GM23248 (cell line): ENCODE measurements at regions not wholly inside any gene's neighbourhood (a gene's known extent, or its start where the extent isn't known, plus 50 kb on each side); places are given as distances from the start of the nearest gene placed in this dataset.

Source experiments
- EZH2 ChIP-seq: fragments of 200-600 bp; sonication (generic); IDR thresholded peaks from 2 replicates; pipeline ENCODE4 v1.6.1; 2018; ENCODE audit warnings: antibody characterized with exemption, mild to moderate bottlenecking; ENCODE audit not compliant: insufficient read depth, poor library complexity, severe bottlenecking
- EZH2phosphoT487 ChIP-seq: fragments of 200-600 bp; sonication (generic); IDR thresholded peaks from 2 replicates; pipeline ENCODE4 v1.6.1; 2018; ENCODE audit warnings: antibody characterized with exemption, moderate library complexity, mild to moderate bottlenecking, low read depth; ENCODE audit not compliant: insufficient read depth

GRCh38 chr2:33958591-33958990, 359.5 kb upstream of the FAM98A start:
- TF ChIP-seq EZH2phosphoT487, result no peak
- no peak for TF ChIP-seq EZH2
